ENCODE measurements at regions not wholly inside any gene's neighbourhood (a gene's known extent, or its start where the extent isn't known, plus 50 kb on each side); places are given as distances from the start of the nearest gene placed in this dataset.

GRCh38 chr2:56613920-56614319 lies 430.1 kb downstream of the CCDC85A start:
- DNase-seq (ENCODE audit: low spot score), result no peak

- no peak for DNase-seq (ENCODE audit: low spot score)
These were observed 432.0 kb downstream of the CCDC85A start for GRCh38 chr2:56615760-56616159.

GRCh38 chr2:56624181-56624580 lies 440.4 kb downstream of the CCDC85A start:
- DNase-seq (ENCODE audit: low spot score), result no peak

- DNase-seq (ENCODE audit: low spot score), result no peak
These were observed 443.1 kb downstream of the CCDC85A start for GRCh38 chr2:56626927-56627326.

- no peak for DNase-seq (ENCODE audit: low spot score)
These were observed 446.5 kb downstream of the CCDC85A start for GRCh38 chr2:56630286-56630685.

GRCh38 chr2:56647997-56648396 lies 464.2 kb downstream of the CCDC85A start:
- DNase-seq (ENCODE audit: low spot score), result no peak

GRCh38 chr2:56648802-56649201 lies 465.0 kb downstream of the CCDC85A start:
- DNase-seq (ENCODE audit: low spot score), result no peak

- no peak for DNase-seq (ENCODE audit: low spot score)
These were observed 471.1 kb downstream of the CCDC85A start for GRCh38 chr2:56654936-56655335.

GRCh38 chr2:56656826-56657225 lies 473.0 kb downstream of the CCDC85A start:
- DNase-seq (ENCODE audit: low spot score), result no peak

GRCh38 chr2:56666777-56667176 lies 483.0 kb downstream of the CCDC85A start:
- no peak for DNase-seq (ENCODE audit: low spot score)

GRCh38 chr2:56671973-56672569 lies 488.3 kb downstream of the CCDC85A start:
- DNase-seq (ENCODE audit: low spot score), result no peak

GRCh38 chr2:56674084-56674483 lies 490.3 kb downstream of the CCDC85A start:
- DNase-seq (ENCODE audit: low spot score), result no peak

GRCh38 chr2:56676966-56677365 lies 493.2 kb downstream of the CCDC85A start:
- DNase-seq (ENCODE audit: low spot score), result no peak

- no peak for DNase-seq (ENCODE audit: low spot score)
These were observed 497.3 kb downstream of the CCDC85A start for GRCh38 chr2:56680971-56681631.

- no peak for DNase-seq (ENCODE audit: low spot score)
These were observed 498.0 kb downstream of the CCDC85A start for GRCh38 chr2:56681659-56682396.

GRCh38 chr2:56682397-56682760 lies 498.6 kb downstream of the CCDC85A start:
- no peak for DNase-seq (ENCODE audit: low spot score)

GRCh38 chr2:56684327-56684726 lies 500.5 kb downstream of the CCDC85A start:
- DNase-seq (ENCODE audit: low spot score), result no peak

- DNase-seq (ENCODE audit: low spot score), result no peak
These were observed 501.4 kb downstream of the CCDC85A start for GRCh38 chr2:56685205-56685604.

GRCh38 chr2:56687169-56687568 lies 503.4 kb downstream of the CCDC85A start:
- DNase-seq (ENCODE audit: low spot score), result no peak

- DNase-seq (ENCODE audit: low spot score), result no peak
These were observed 504.9 kb downstream of the CCDC85A start for GRCh38 chr2:56688661-56689060.

GRCh38 chr2:56693501-56693900 lies 509.7 kb downstream of the CCDC85A start:
- DNase-seq (ENCODE audit: low spot score), result no peak

- DNase-seq (ENCODE audit: low spot score), result no peak
These were observed 519.2 kb downstream of the CCDC85A start for GRCh38 chr2:56703001-56703400.

- DNase-seq (ENCODE audit: low spot score), result no peak
These were observed 521.9 kb downstream of the CCDC85A start for GRCh38 chr2:56705713-56706112.
